PFSK-1 (cell line): ENCODE measurements at regions not wholly inside any gene's neighbourhood (a gene's known extent, or its start where the extent isn't known, plus 50 kb on each side); places are given as distances from the start of the nearest gene placed in this dataset.

Experiments used
- FOXP2 ChIP-seq: optimal IDR thresholded peaks from 2 replicates; pipeline ENCODE3; 2011; ENCODE audit warnings: borderline replicate concordance, control low read depth, inconsistent platforms; ENCODE audit not compliant: insufficient read depth; ENCODE audit errors: extremely low read length, extremely low read depth
- POLR2AphosphoS5 ChIP-seq: IDR thresholded peaks from 2 replicates; pipeline ENCODE4 v1.6.1; 2012; ENCODE audit warnings: low read depth, mild to moderate bottlenecking, control low read depth, low read length, moderate library complexity
- SIN3A ChIP-seq: IDR thresholded peaks from 2 replicates; pipeline ENCODE4 v1.6.1; 2012; ENCODE audit warnings: mild to moderate bottlenecking, low read length, moderate library complexity, borderline replicate concordance; ENCODE audit not compliant: insufficient read depth
- TAF1 ChIP-seq: IDR thresholded peaks from 2 replicates; pipeline ENCODE4 v1.6.1; 2012; ENCODE audit warnings: low read length, control low read depth, borderline replicate concordance; ENCODE audit not compliant: insufficient read depth
- TF ChIP-seq, protein P1 (sequence below), 2 experiments: IDR thresholded peaks; 2 replicates each; pipeline versions ENCODE4 v1.6.1 to v1.8.0; 2011 to 2012; ENCODE audit warnings: low read depth in 2 of 2, low read length in 2 of 2, control low read depth in 1 of 2, inconsistent platforms in 1 of 2, mild to moderate bottlenecking in 1 of 2, moderate library complexity in 1 of 2; ENCODE audit not compliant: insufficient read depth in 1 of 2

DNA sequence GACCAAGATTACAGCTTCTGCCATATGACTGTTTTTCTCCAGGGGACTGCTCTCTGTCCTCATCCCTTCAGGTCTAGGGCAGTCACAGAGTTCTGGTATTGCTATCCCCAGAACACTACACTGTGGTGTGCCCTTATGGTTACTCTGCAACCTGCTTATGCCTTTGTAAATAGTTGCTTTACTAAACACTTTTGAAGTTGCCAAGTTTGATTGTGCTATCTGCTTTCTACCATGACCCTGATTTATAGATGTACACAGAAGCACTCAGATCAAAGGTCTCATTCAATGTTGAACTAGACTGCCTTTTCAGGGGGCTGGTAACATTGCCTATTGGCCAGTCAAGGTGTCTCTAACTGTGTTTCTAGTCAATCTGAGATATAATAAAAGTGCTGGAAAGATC is 794.7 kb downstream of the DHX35 start:
- TF ChIP-seq POLR2AphosphoS5, result no peak
- no peak for TF ChIP-seq FOXP2
- no peak for TF ChIP-seq TAF1
- TF ChIP-seq, protein P1, sequence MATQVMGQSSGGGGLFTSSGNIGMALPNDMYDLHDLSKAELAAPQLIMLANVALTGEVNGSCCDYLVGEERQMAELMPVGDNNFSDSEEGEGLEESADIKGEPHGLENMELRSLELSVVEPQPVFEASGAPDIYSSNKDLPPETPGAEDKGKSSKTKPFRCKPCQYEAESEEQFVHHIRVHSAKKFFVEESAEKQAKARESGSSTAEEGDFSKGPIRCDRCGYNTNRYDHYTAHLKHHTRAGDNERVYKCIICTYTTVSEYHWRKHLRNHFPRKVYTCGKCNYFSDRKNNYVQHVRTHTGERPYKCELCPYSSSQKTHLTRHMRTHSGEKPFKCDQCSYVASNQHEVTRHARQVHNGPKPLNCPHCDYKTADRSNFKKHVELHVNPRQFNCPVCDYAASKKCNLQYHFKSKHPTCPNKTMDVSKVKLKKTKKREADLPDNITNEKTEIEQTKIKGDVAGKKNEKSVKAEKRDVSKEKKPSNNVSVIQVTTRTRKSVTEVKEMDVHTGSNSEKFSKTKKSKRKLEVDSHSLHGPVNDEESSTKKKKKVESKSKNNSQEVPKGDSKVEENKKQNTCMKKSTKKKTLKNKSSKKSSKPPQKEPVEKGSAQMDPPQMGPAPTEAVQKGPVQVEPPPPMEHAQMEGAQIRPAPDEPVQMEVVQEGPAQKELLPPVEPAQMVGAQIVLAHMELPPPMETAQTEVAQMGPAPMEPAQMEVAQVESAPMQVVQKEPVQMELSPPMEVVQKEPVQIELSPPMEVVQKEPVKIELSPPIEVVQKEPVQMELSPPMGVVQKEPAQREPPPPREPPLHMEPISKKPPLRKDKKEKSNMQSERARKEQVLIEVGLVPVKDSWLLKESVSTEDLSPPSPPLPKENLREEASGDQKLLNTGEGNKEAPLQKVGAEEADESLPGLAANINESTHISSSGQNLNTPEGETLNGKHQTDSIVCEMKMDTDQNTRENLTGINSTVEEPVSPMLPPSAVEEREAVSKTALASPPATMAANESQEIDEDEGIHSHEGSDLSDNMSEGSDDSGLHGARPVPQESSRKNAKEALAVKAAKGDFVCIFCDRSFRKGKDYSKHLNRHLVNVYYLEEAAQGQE (IDR thresholded peaks at IDR 0.05; ENCODE audit: insufficient read depth in 1 of 2, low read depth in 2 of 2, low read length in 2 of 2), result no peak
- TF ChIP-seq SIN3A, result no peak

DNA sequence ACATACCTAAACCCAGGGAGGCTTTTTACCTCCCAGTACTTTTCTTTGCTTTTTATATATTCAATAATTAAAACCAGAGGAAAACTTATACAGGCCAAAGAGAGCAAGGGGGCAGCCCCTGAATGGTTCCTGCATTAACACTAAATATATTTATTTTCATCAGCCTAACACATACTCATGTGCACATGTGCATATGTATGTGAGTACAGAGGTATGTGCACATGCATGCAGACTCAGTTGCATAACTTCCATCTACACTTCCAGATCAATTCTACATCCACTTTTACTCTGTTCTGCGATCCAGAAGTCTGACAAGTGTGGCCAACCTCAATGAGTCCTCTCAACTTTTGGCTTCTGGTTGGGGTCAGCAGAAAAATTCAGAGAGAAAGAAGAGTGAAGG is 794.2 kb downstream of the DHX35 start:
- TF ChIP-seq SIN3A (no peak), TAF1 (no peak), POLR2AphosphoS5 (no peak), FOXP2 (no peak)
- TF ChIP-seq, protein P1 (IDR thresholded peaks at IDR 0.05; ENCODE audit: insufficient read depth in 1 of 2, low read depth in 2 of 2, low read length in 2 of 2), result no peak

DNA sequence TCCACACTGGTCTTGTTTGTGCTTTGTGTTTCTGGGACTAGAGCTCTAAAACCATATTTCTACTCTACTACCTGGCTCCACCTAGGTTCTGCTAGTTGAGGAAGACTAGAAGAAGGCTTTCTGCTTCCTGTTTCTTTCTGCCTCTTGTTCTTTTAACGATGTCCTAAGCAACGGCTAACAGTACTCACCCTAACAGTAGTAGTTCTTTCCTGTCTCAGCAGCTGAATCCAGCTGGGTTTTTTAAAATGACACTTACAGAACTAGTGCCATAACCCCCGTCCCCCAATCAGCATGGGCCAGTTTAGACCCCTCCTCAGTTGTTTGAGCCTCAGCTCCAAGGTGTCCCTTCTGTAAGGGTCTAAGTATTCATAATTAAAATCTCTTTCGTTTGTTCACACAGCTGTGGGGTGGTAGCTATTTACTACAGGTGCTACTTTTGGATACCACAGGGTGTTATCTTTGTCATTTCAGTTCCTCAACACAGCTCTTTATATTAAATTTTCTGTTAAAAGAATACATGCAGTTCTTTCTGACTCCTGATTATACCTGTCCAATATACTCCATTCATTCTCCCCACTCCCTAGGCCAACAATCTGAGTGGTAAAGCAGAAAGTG is 790.2 kb downstream of the DHX35 start:
- TF ChIP-seq SIN3A (no peak), POLR2AphosphoS5 (no peak), FOXP2 (no peak), TAF1 (no peak)
- TF ChIP-seq, protein P1 (IDR thresholded peaks at IDR 0.05; ENCODE audit: insufficient read depth in 1 of 2, low read depth in 2 of 2, low read length in 2 of 2), result no peak

DNA sequence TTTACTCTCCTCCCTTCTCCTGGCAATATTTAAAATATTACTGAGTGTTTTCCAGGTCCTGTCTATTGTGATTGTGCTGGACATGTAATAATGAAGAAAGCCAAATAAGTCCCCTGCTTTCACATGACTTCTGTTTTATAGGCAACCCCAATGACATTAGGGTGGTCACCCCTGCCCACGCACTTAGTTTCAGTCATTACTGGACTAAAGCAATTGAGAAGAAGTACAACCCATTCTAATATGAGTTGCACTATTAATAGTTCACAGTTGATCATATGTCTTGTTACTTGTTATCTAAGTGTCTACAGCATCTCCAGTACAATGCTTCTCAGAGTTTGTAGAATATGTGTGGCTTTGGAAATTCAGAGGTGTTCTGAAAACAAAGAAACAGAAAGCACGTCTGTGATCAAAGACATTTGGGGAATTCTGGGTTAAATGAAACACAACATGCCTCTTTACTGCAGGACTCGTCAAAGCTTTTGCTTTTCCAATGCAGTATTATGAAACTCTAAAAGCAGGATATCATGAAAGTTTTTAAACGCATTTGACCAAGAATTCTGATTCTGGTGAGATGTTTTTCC is 789.5 kb downstream of the DHX35 start:
- TF ChIP-seq SIN3A, result no peak
- TF ChIP-seq, protein P1 (IDR thresholded peaks at IDR 0.05; ENCODE audit: insufficient read depth in 1 of 2, low read depth in 2 of 2, low read length in 2 of 2), result no peak
- no peak for TF ChIP-seq TAF1
- no peak for TF ChIP-seq FOXP2
- no peak for TF ChIP-seq POLR2AphosphoS5

DNA sequence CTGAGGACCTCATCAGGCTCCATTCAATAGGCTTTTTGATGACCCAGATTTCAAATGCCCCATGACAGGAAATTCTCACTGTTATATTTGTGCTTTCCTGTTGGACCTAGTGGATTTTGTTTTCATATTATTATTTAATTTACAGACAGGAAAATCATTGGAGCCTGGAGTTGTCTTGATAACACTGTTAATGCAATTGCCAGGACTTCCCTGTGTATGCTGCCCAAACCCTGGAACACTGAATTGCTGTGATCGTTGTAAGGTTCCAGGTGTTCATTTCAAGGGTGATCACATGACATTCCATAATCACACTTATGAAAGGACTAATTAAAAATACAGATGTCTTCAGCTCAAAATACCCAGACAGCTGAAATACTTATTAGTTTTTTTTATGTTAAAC is 783.2 kb downstream of the DHX35 start:
- TF ChIP-seq TAF1 (no peak), SIN3A (no peak), FOXP2 (no peak), POLR2AphosphoS5 (no peak)
- TF ChIP-seq, protein P1 (IDR thresholded peaks at IDR 0.05; ENCODE audit: insufficient read depth in 1 of 2, low read depth in 2 of 2, low read length in 2 of 2), result no peak
